ENCODE measurements at regions not wholly inside any gene's neighbourhood (a gene's known extent, or its start where the extent isn't known, plus 50 kb on each side); places are given as distances from the start of the nearest gene placed in this dataset.

DNA sequence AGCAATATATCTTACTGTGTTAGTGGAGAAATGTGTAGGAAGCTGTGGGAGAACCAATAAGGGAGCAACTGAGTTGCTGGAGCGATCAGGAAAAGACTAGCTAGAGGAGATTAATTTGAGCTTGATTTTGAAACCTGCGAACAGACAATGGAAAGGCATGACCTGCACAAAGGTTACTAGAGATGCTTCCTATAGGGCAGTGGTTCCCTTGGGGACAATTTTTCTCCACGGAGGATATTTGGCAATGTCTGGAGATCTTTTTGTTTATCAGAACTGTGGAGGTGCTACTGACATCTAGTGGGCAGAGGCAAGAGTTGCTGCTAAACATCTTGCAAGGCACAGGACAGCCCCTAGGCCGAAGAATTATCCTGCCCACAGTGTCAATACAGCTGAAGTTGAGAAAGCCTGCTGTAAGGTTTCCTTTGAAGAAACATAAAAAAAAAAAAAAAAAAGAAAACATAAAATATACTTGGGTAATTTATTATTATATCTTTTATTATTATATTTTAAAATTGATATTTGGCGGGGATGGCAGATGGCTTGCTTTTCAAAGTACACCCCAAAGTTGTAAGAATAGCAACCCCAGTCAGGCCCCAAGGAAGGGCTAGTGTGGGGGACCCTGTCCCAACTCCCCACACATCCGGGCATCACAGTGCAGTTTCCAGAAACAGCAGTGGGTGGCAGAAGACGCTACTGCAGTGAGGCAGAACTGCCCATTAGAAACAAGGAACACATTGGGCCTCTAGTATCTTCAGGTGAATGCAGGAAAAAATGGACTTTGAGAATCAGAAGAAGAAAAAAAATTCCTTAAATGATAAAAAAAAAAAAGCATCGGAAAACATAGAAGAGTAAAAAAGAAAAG is 481.6 kb downstream of the SH2D4B start:
- TF ChIP-seq FOXP2 (optimal IDR thresholded peaks at IDR 0.05; ENCODE audit: control extremely low read depth, extremely low read length, insufficient read depth) (no peak), POLR2AphosphoS5 (IDR thresholded peaks at IDR 0.05; ENCODE audit: borderline replicate concordance, low read depth, low read length) (no peak), EZH2 (IDR thresholded peaks at IDR 0.05) (no peak)
